SK-N-SH treated with all-trans-retinoic acid at 6 μM for 48 hours (cell line): ENCODE measurements at regions not wholly inside any gene's neighbourhood (a gene's known extent, or its start where the extent isn't known, plus 50 kb on each side); places are given as distances from the start of the nearest gene placed in this dataset.

Experiments used
- ATAC-seq: fragments of 200-7000 bp; cut with Tn5 transposase; 3 replicates; pipeline ENCODE4 v1.9.1; 2020; ENCODE audit warnings: mild to moderate bottlenecking, moderate library complexity
- ARNTL ChIP-seq: fragments of 450-650 bp; formaldehyde crosslinking; IDR thresholded peaks from 2 replicates; pipeline ENCODE4 v1.5.0; 2020; ENCODE audit warnings: low read depth, mild to moderate bottlenecking, moderate library complexity, borderline replicate concordance
- BACH2 ChIP-seq: fragments of 250-450 bp; sonication (Bioruptor Pico); IDR thresholded peaks from 2 replicates; pipeline ENCODE4 v1.9.0; 2021; ENCODE audit warnings: mild to moderate bottlenecking, borderline replicate concordance
- CREB5 ChIP-seq: fragments of 250-450 bp; sonication (Bioruptor Pico); IDR thresholded peaks from 2 replicates; pipeline ENCODE4 v1.5.1; 2020; ENCODE audit warnings: low read depth, mild to moderate bottlenecking, moderate library complexity
- CSDC2 ChIP-seq: fragments of 250-450 bp; sonication (Bioruptor Pico); IDR thresholded peaks from 2 replicates; pipeline ENCODE4 v1.5.0; 2020; ENCODE audit warnings: mild to moderate bottlenecking, moderate library complexity
- GLIS3 ChIP-seq: fragments of 250-450 bp; sonication (Bioruptor Pico); IDR thresholded peaks from 2 replicates; pipeline ENCODE4 v1.5.0; 2020; ENCODE audit warnings: mild to moderate bottlenecking, moderate library complexity
- ISL1 ChIP-seq: fragments of 250-450 bp; sonication (Bioruptor Pico); IDR thresholded peaks from 2 replicates; pipeline ENCODE4 v2.1.2; 2022; ENCODE audit warnings: mild to moderate bottlenecking, moderate library complexity
- OSR1 ChIP-seq: fragments of 250-450 bp; sonication (Bioruptor Pico); IDR thresholded peaks from 2 replicates; pipeline ENCODE4 v1.8.0; 2022; ENCODE audit warnings: moderate library complexity, mild to moderate bottlenecking, inconsistent platforms
- PATZ1 ChIP-seq: fragments of 250-450 bp; sonication (Bioruptor Pico); IDR thresholded peaks from 2 replicates; pipeline ENCODE4 v1.8.0; 2020; ENCODE audit warnings: mild to moderate bottlenecking, moderate library complexity, borderline replicate concordance
- POU6F1 ChIP-seq: fragments of 250-450 bp; sonication (Bioruptor Pico); IDR thresholded peaks from 2 replicates; pipeline ENCODE4 v1.8.0; 2021; ENCODE audit warnings: low read depth, mild to moderate bottlenecking, moderate library complexity, borderline replicate concordance
- PPARA ChIP-seq: fragments of 250-450 bp; sonication (Bioruptor Pico); IDR thresholded peaks from 2 replicates; pipeline ENCODE4 v1.5.0; 2020; ENCODE audit warnings: mild to moderate bottlenecking, borderline replicate concordance
- RARB ChIP-seq: fragments of 250-450 bp; sonication (Bioruptor Pico); IDR thresholded peaks from 2 replicates; pipeline ENCODE4 v1.8.0; 2021; ENCODE audit warnings: mild to moderate bottlenecking, moderate library complexity
- SNAI2 ChIP-seq: fragments of 250-450 bp; sonication (Bioruptor Pico); IDR thresholded peaks from 2 replicates; pipeline ENCODE4 v1.5.0; 2020; ENCODE audit warnings: mild to moderate bottlenecking, moderate library complexity
- TCF4 ChIP-seq: fragments of 250-450 bp; sonication (Bioruptor Pico); IDR thresholded peaks from 2 replicates; pipeline ENCODE4 v1.8.0; 2021; ENCODE audit warnings: mild to moderate bottlenecking, moderate library complexity, borderline replicate concordance
- TOX ChIP-seq: fragments of 250-450 bp; sonication (Bioruptor Pico); IDR thresholded peaks from 2 replicates; pipeline ENCODE4 v1.8.0; 2021; ENCODE audit warnings: mild to moderate bottlenecking, moderate library complexity, borderline replicate concordance
- TSHZ2 ChIP-seq: fragments of 250-450 bp; sonication (Bioruptor Pico); IDR thresholded peaks from 2 replicates; pipeline ENCODE4 v1.5.0; 2020; ENCODE audit warnings: mild to moderate bottlenecking, moderate library complexity
- ZC3H10 ChIP-seq: fragments of 250-450 bp; sonication (Bioruptor Pico); IDR thresholded peaks from 2 replicates; pipeline ENCODE4 v1.5.1; 2021; ENCODE audit warnings: mild to moderate bottlenecking, moderate library complexity
- ZNF565 ChIP-seq: fragments of 450-650 bp; formaldehyde crosslinking; conservative IDR thresholded peaks from 2 replicates; pipeline ENCODE4 v1.5.0; 2020; ENCODE audit warnings: low read depth, mild to moderate bottlenecking, moderate library complexity
- ZNF70 ChIP-seq: fragments of 450-650 bp; formaldehyde crosslinking; IDR thresholded peaks from 2 replicates; pipeline ENCODE4 v1.5.0; 2020; ENCODE audit warnings: mild to moderate bottlenecking, moderate library complexity
- ZNF8 ChIP-seq: fragments of 450-650 bp; formaldehyde crosslinking; IDR thresholded peaks from 2 replicates; pipeline ENCODE4 v1.5.0; 2020; ENCODE audit warnings: mild to moderate bottlenecking, moderate library complexity

- no peak for ATAC-seq
- TF ChIP-seq PATZ1 (CRISPR knock-in tag) = no peak
- TF ChIP-seq ZNF70 (CRISPR knock-in tag) = no peak
- TF ChIP-seq POU6F1 (CRISPR knock-in tag) = no peak
- TF ChIP-seq CREB5 (CRISPR knock-in tag) = no peak
- no peak for TF ChIP-seq TOX (CRISPR knock-in tag)
- TF ChIP-seq SNAI2 = no peak
- TF ChIP-seq RARB (CRISPR knock-in tag) = no peak
- TF ChIP-seq ZC3H10 (CRISPR knock-in tag) = no peak
These were observed 64.4 kb upstream of the SPAG16 start for GRCh38 chr2:213219816-213220215.

GRCh38 chr2:213220967-213221603 is 63.2 kb upstream of the SPAG16 start:
- TF ChIP-seq TSHZ2 (no peak), ISL1 (peak; percentile 7), TOX (CRISPR knock-in tag) (no peak), ZNF70 (CRISPR knock-in tag) (no peak)
- no peak; the same call in 1 of the 3 replicates for ATAC-seq

- ATAC-seq = peak; percentile 85
- TF ChIP-seq RARB (CRISPR knock-in tag) (peak; percentile 28; the same call in 1 of the 2 replicates), ISL1 (peak; percentile 80), PPARA (no peak), ZC3H10 (CRISPR knock-in tag) (peak; percentile 96), PATZ1 (CRISPR knock-in tag) (0 out of 2 replicates have a peak, but pooled peaks have one; percentile 35), ZNF565 (CRISPR knock-in tag) (no peak), TCF4 (CRISPR knock-in tag) (no peak), ARNTL (CRISPR knock-in tag) (no peak), ZNF8 (CRISPR knock-in tag) (no peak)
These were observed 62.3 kb upstream of the SPAG16 start for GRCh38 chr2:213221957-213222356.

GRCh38 chr2:213224366-213224765 is 59.9 kb upstream of the SPAG16 start:
- TF ChIP-seq TCF4 (CRISPR knock-in tag) (no peak), ZNF70 (CRISPR knock-in tag) (no peak), PATZ1 (CRISPR knock-in tag) (no peak), RARB (CRISPR knock-in tag) (no peak), CSDC2 (no peak), OSR1 (CRISPR knock-in tag) (no peak), BACH2 (CRISPR knock-in tag) (no peak), ZNF8 (CRISPR knock-in tag) (no peak), ZC3H10 (CRISPR knock-in tag) (no peak), GLIS3 (CRISPR knock-in tag) (no peak), SNAI2 (no peak)
- ATAC-seq = no peak
